GM12892 (cell line): ENCODE measurements at regions not wholly inside any gene's neighbourhood (a gene's known extent, or its start where the extent isn't known, plus 50 kb on each side); places are given as distances from the start of the nearest gene placed in this dataset.
"Not testable (repeated sequence)": the region's sequence is repeated elsewhere in the genome, so short reads cannot be mapped to it uniquely, and the experiment has no call there.

ENCODE experiments used
- DNase-seq: peaks from one replicate; pipeline ENCODE4 v3.0.0; 2011; ENCODE audit not compliant: insufficient read length
- FAIRE-seq: peaks from 2 replicates; lab custom pipeline; 2011; peaks lifted over from hg19 to GRCh38; lab: Jason Lieb, UNC
- POLR2A ChIP-seq: IDR thresholded peaks from 2 replicates; pipeline ENCODE4 v1.6.1; 2011; ENCODE audit warnings: low read depth, low read length, control low read depth
- POLR2AphosphoS5 ChIP-seq: IDR thresholded peaks from 2 replicates; pipeline ENCODE4 v1.6.1; 2011; ENCODE audit warnings: low read depth, low read length, control low read depth
- TAF1 ChIP-seq: IDR thresholded peaks from 2 replicates; pipeline ENCODE4 v1.6.1; 2011; ENCODE audit warnings: low read depth, mild to moderate bottlenecking, control low read depth, low read length, borderline replicate concordance

- FAIRE-seq (no peak), DNase-seq (no peak)
- TF ChIP-seq POLR2A (no peak), POLR2AphosphoS5 (no peak), TAF1 (no peak)
Measured at GRCh38 chr3:40736943-40737342, 212.2 kb downstream of the ZNF621 start.

GRCh38 chr3:40737343-40737742 is 212.6 kb downstream of the ZNF621 start:
- FAIRE-seq (no peak), DNase-seq (no peak)
- no peak for TF ChIP-seq POLR2A
- TF ChIP-seq TAF1 = no peak
- TF ChIP-seq POLR2AphosphoS5 = no peak

GRCh38 chr3:40739971-40740370 is 215.2 kb downstream of the ZNF621 start:
- TF ChIP-seq TAF1 (no peak), POLR2A (no peak), POLR2AphosphoS5 (no peak)
- no peak for DNase-seq

GRCh38 chr3:40741729-40742128 is 217.0 kb downstream of the ZNF621 start:
- no peak for DNase-seq
- TF ChIP-seq POLR2AphosphoS5 (no peak), TAF1 (no peak), POLR2A (no peak)
- FAIRE-seq = no peak

More at GRCh38 chr3:40739971-40740370, 215.2 kb downstream of the ZNF621 start:
- no peak for FAIRE-seq

GRCh38 chr3:40745381-40746106 is 220.8 kb downstream of the ZNF621 start:
- FAIRE-seq (no peak), DNase-seq (no peak)
- TF ChIP-seq POLR2AphosphoS5 = no peak
- TF ChIP-seq TAF1 = no peak
- no peak for TF ChIP-seq POLR2A

GRCh38 chr3:40751666-40752065 is 226.9 kb downstream of the ZNF621 start:
- TF ChIP-seq TAF1 = no peak
- no peak for TF ChIP-seq POLR2AphosphoS5
- no peak for TF ChIP-seq POLR2A
- no peak for DNase-seq
- FAIRE-seq = no peak

GRCh38 chr3:40752492-40752891 is 227.7 kb downstream of the ZNF621 start:
- FAIRE-seq = no peak
- no peak for TF ChIP-seq TAF1
- no peak for TF ChIP-seq POLR2A
- TF ChIP-seq POLR2AphosphoS5 = no peak
- DNase-seq = no peak

GRCh38 chr3:40753291-40753770 is 228.6 kb downstream of the ZNF621 start:
- FAIRE-seq (no peak), DNase-seq (no peak)
- TF ChIP-seq POLR2A (no peak), POLR2AphosphoS5 (no peak), TAF1 (no peak)

GRCh38 chr3:40753951-40754350 is 229.2 kb downstream of the ZNF621 start:
- FAIRE-seq (no peak), DNase-seq (no peak)
- TF ChIP-seq POLR2AphosphoS5 = no peak
- no peak for TF ChIP-seq TAF1
- TF ChIP-seq POLR2A = no peak

GRCh38 chr3:40754994-40755393 is 230.2 kb downstream of the ZNF621 start:
- TF ChIP-seq POLR2AphosphoS5 = no peak
- no peak for TF ChIP-seq TAF1
- TF ChIP-seq POLR2A = no peak
- DNase-seq = no peak
- no peak for FAIRE-seq

GRCh38 chr3:40756500-40756899 is 231.7 kb downstream of the ZNF621 start:
- no peak for TF ChIP-seq TAF1
- TF ChIP-seq POLR2A = no peak
- no peak for TF ChIP-seq POLR2AphosphoS5

GRCh38 chr3:40762771-40763170 is 238.0 kb downstream of the ZNF621 start:
- not testable (repeated sequence) for DNase-seq, FAIRE-seq

More at GRCh38 chr3:40756500-40756899, 231.7 kb downstream of the ZNF621 start:
- DNase-seq (no peak), FAIRE-seq (no peak)
